Neural progenitor cell (in vitro differentiated cells): ENCODE measurements at regions not wholly inside any gene's neighbourhood (a gene's known extent, or its start where the extent isn't known, plus 50 kb on each side); places are given as distances from the start of the nearest gene placed in this dataset.

Experiments used
- EZH2 ChIP-seq: fragments of 200-600 bp; sonication (generic); IDR thresholded peaks from 2 replicates; pipeline ENCODE4 v1.6.1; 2017; ENCODE audit warnings: antibody characterized with exemption, mild to moderate bottlenecking, moderate library complexity
- TF ChIP-seq, protein P1 (sequence below): fragments of 200-600 bp; sonication (generic); IDR thresholded peaks from 2 replicates; pipeline ENCODE4 v1.5.1; 2017; ENCODE audit warnings: antibody characterized with exemption, mild to moderate bottlenecking

- TF ChIP-seq, protein P1, sequence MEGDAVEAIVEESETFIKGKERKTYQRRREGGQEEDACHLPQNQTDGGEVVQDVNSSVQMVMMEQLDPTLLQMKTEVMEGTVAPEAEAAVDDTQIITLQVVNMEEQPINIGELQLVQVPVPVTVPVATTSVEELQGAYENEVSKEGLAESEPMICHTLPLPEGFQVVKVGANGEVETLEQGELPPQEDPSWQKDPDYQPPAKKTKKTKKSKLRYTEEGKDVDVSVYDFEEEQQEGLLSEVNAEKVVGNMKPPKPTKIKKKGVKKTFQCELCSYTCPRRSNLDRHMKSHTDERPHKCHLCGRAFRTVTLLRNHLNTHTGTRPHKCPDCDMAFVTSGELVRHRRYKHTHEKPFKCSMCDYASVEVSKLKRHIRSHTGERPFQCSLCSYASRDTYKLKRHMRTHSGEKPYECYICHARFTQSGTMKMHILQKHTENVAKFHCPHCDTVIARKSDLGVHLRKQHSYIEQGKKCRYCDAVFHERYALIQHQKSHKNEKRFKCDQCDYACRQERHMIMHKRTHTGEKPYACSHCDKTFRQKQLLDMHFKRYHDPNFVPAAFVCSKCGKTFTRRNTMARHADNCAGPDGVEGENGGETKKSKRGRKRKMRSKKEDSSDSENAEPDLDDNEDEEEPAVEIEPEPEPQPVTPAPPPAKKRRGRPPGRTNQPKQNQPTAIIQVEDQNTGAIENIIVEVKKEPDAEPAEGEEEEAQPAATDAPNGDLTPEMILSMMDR = no peak
- no peak for TF ChIP-seq EZH2
These were observed 518.3 kb downstream of the MN1 start for GRCh38 chr22:27283240-27283639.
